Esophagus (tissue), 2 donors: ENCODE measurements at regions not wholly inside any gene's neighbourhood (a gene's known extent, or its start where the extent isn't known, plus 50 kb on each side); places are given as distances from the start of the nearest gene placed in this dataset.

Experiments
- H3K27ac ChIP-seq, 2 donors: one replicate each; pipeline ENCODE4 v1.5.1; 2013; ENCODE audit warnings: low read depth in 2 of 2, mild to moderate bottlenecking in 2 of 2, inconsistent platforms in 1 of 2, low read length in 1 of 2, moderate library complexity in 1 of 2
- H3K27me3 ChIP-seq, 2 donors: one replicate each; pipeline ENCODE4 v1.6.1; 2013; ENCODE audit warnings: low read length in 2 of 2, control low read depth in 1 of 2, mild to moderate bottlenecking in 1 of 2; ENCODE audit not compliant: insufficient read depth in 2 of 2, control insufficient read depth in 1 of 2
- H3K36me3 ChIP-seq, 2 donors: one replicate each; pipeline ENCODE4 v1.6.1; 2013; ENCODE audit warnings: low read length in 1 of 2; ENCODE audit not compliant: control insufficient read depth in 2 of 2, insufficient read depth in 2 of 2
- H3K4me1 ChIP-seq, 2 donors: one replicate each; pipeline ENCODE4 v1.6.1; 2013; ENCODE audit warnings: low read length in 1 of 2; ENCODE audit not compliant: control insufficient read depth in 2 of 2, insufficient read depth in 2 of 2
- H3K4me3 ChIP-seq, 2 donors: one replicate each; pipeline ENCODE4 v1.5.1; 2013; ENCODE audit warnings: low read length in 2 of 2, mild to moderate bottlenecking in 2 of 2, low read depth in 1 of 2, moderate library complexity in 1 of 2
- H3K9me3 ChIP-seq, 2 donors: one replicate each; pipeline ENCODE4 v1.6.1; 2013; ENCODE audit warnings: mild to moderate bottlenecking in 2 of 2, low read depth in 1 of 2, low read length in 1 of 2, moderate library complexity in 1 of 2; ENCODE audit not compliant: control insufficient read depth in 2 of 2, insufficient read depth in 1 of 2
- WGBS, 2 donors: extraction: QIAGEN DNeasy Blood & Tissue Kit; methylation state at CpG; one replicate each; pipeline ENCODE4 v1.1.7; 2013; 5-methylcytosine and 5-hydroxymethylcytosine counted together
- donor health status: healthy with polysubstance abuse.
- donor health status: Bipolar disorder and iron deficiency.

DNA sequence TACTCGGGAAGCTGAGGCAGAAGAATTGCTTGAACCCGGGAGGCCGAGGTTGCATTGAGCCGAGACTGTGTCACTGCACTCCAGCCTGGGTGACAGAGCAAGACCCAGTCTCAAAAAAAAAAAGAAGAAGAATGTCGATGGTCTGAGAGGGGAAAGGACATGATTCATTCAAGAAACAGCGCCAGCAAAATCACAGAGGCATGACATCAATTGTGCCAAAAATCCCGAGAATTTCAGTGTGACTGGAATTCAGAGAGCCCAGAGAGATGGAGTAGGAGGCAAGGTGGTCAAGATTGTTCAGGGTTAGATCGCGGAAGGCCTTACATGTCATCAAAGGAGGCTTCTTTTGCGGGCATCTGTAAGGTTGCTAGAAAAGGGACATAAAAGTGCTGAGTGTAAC, 483.3 kb downstream of the VRK1 start:
- Histone ChIP-seq H3K27me3 (peaks cover 0 to 2% of the 10 kb centered on the region in 2 donors), H3K36me3 (no peaks in the 10 kb centered on the region), H3K27ac (no peak overlapping the region), H3K4me3 (no peak overlapping the region), H3K4me1 (no peaks in the 10 kb centered on the region), H3K9me3 (no peaks in the 10 kb centered on the region)
- WGBS, 2 donors = 81 to 85% methylated on average over 10 of the region's 10 CpGs

DNA sequence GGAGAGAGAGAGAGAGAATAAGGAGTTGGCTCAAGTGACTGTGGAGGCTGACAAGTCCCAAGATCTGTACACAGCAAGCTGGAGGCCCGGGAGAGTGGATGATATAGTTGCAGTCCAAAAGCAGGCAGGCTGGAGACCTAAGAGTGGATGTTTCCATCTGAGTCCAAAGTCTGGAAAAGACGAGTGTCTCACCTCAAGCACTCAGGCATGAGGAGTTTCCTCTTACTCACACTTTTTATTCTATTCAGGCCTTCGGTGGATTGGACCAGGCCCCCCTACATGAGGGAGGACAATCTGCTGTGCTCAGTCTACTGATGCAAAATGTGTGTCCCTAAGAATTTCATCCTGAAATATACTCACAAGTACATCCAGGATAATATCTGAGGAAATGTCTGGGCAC, 484.6 kb downstream of the VRK1 start:
- no peaks in the 10 kb centered on the region for H3K36me3 ChIP-seq
- H3K4me1 ChIP-seq = no peaks in the 10 kb centered on the region
- no peak overlapping the region for H3K27ac ChIP-seq
- WGBS, 2 donors = 84 to 85% methylated on average over 3 of the region's 3 CpGs
- no peaks in the 10 kb centered on the region for H3K27me3 ChIP-seq
- H3K9me3 ChIP-seq = no peaks in the 10 kb centered on the region
- H3K4me3 ChIP-seq = no peak overlapping the region

DNA sequence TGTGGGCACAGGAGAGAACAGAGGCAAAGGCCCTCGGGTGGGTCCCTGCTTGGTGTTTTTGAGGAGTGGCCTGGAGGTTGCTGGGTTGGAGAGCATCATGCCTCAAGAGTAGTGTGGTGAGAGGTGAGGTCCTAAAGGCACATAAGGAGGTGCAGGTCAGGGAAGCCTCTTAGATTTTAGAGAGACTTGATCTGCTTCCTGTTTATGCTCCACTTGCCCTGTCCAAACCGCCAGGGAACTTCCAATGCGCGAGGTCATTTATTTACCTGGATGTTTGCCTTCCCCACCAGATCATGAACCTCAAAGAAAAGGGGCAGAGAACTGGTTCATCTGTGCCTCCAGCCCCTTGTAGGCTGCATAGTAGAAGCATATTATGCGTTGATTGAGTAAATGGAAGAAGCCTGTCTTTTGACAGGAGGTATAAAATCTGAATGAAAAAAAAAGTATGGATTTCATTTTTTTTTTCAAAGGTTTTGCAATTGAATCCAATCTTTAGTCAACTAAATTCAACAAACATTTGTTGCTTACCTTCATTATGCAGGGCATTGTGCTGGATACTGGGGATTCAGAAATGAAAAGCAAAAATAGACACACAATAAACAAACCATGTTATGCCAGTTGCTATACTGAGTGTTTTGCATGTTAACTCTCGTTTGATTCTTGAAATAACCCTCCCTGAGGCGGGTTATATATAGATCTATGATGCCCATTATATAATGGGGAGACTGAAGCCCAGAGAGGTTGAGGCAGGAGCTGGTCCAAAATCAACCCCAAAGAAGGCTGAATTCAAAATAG, 485.2 kb downstream of the VRK1 start:
- Histone ChIP-seq H3K27ac (no peak overlapping the region), H3K27me3 (no peaks in the 10 kb centered on the region), H3K9me3 (no peaks in the 10 kb centered on the region), H3K4me3 (no peak overlapping the region), H3K36me3 (no peaks in the 10 kb centered on the region), H3K4me1 (no peaks in the 10 kb centered on the region)
- WGBS, 2 donors = 75 to 77% methylated on average over 7 of the region's 7 CpGs

DNA sequence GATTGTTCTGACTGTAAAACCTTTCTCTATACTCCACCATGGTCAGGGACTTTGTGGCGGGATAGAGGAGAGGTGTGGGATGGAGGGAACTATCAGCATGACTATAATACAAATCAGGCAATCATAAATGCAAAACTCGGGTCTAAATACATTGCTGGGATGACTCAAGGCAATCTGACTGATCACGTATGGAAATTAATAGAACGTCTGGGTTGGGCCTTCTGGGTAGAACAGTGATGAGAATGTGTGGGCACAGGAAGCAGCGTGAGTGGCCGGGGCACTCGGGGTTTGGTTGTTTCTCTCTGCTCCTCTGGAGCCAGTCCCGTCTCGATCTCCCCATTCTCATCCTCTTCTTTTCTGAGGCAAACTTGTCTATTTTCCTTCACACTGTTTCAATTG, 485.8 kb downstream of the VRK1 start:
- H3K9me3 ChIP-seq = no peaks in the 10 kb centered on the region
- no peak overlapping the region for H3K4me3 ChIP-seq
- H3K36me3 ChIP-seq = no peaks in the 10 kb centered on the region
- no peaks in the 10 kb centered on the region for H3K27me3 ChIP-seq
- H3K4me1 ChIP-seq = no peaks in the 10 kb centered on the region
- H3K27ac ChIP-seq = no peak overlapping the region
- 79 to 84% methylated on average over 9 of the region's 9 CpGs for WGBS, 2 donors

DNA sequence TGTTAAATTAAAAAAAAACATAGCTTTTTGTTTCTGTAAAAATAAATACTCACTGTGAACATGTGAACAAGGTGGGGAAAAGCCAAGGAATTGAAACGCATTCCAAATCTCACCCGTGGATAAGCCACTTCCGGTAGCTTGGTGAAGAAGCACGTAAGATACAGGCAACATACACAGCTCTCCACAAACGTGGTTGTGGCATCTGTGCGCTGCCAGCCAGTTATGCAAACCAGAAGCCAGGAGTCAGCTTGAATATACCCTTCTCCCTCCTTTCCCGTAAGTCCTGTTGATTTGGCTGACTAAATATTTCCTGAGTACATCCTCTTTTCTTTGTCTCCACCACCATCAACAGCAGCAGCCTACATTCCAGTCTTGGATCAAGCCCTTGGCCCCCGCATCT, 486.2 kb downstream of the VRK1 start:
- no peaks in the 10 kb centered on the region for H3K27me3 ChIP-seq
- no peak overlapping the region for H3K27ac ChIP-seq
- 73 to 77% methylated on average over 8 of the region's 8 CpGs for WGBS, 2 donors
- H3K4me3 ChIP-seq = no peak overlapping the region
- H3K36me3 ChIP-seq = no peaks in the 10 kb centered on the region
- H3K4me1 ChIP-seq = no peaks in the 10 kb centered on the region
- no peaks in the 10 kb centered on the region for H3K9me3 ChIP-seq

DNA sequence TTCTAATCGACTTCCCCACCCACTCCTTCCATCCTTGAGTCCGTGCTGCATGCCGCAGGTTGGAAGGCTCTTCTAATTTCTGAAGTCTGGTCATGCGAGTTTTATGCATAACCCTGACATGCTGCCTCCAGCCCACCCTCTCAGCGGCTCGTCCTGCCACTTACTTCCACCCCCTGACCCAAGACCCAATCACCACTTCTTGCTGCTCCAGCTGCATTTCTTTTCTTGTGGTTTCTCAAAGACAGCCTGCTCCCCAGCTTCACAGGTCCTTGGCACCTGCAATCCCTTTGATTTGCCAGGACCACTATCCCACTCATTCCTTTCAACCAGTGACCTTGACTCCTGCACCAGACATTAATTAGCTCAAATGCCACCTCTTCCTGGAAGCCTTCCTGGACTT, 486.7 kb downstream of the VRK1 start:
- no peak overlapping the region for H3K4me3 ChIP-seq
- H3K9me3 ChIP-seq = no peaks in the 10 kb centered on the region
- no peaks in the 10 kb centered on the region for H3K27me3 ChIP-seq
- 83% methylated on average over 6 of the region's 6 CpGs for WGBS, 2 donors
- H3K36me3 ChIP-seq = no peaks in the 10 kb centered on the region
- no peaks in the 10 kb centered on the region for H3K4me1 ChIP-seq
- H3K27ac ChIP-seq = no peak overlapping the region

DNA sequence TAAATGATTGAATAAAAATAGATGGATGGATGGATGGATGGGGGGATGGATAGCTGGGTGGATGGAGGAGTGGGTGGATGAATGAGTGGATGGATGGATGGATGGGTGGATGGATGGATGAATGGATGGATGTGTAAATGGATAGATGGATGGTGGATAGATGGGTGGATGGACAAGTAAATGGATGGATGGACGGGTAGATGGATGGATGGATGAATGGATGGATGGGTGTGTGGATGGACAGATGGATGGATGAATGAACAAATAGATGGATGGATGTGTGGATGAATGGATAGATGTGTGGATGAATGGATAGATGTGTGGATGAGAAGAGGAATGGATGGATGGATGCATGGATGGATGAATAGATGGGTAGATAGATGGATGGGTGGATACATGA, 490.8 kb downstream of the VRK1 start:
- Histone ChIP-seq H3K36me3 (no peaks in the 10 kb centered on the region), H3K27me3 (no peaks in the 10 kb centered on the region), H3K9me3 (no peaks in the 10 kb centered on the region), H3K4me3 (no peak overlapping the region), H3K27ac (no peak overlapping the region), H3K4me1 (no peaks in the 10 kb centered on the region)
- 87 to 92% methylated on average over 1 of the region's 1 CpG for WGBS, 2 donors

DNA sequence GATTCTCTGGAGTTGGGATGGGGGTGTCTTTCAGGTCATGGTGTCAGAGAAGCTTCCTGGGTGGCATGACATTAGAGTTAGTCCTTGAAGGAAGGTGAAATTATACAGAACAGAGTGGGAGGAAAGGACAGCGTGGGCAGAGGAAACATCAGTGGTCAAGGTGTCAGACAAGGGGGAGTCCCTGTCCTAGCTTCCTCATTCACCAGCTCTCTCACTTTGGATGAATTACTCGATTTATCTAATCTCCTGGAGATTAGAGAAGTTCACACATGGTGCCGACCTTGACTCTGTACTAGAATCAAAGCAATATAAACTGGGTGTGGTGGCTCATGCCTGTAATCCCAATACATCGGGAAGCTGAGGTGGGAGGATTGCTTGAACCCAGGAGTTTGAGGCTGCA, 492.9 kb downstream of the VRK1 start:
- WGBS, 2 donors = 48 to 61% methylated on average over 4 of the region's 4 CpGs
- Histone ChIP-seq H3K27me3 (no peaks in the 10 kb centered on the region), H3K9me3 (no peaks in the 10 kb centered on the region), H3K36me3 (no peaks in the 10 kb centered on the region), H3K4me1 (no peaks in the 10 kb centered on the region), H3K27ac (no peak overlapping the region), H3K4me3 (no peak overlapping the region)

DNA sequence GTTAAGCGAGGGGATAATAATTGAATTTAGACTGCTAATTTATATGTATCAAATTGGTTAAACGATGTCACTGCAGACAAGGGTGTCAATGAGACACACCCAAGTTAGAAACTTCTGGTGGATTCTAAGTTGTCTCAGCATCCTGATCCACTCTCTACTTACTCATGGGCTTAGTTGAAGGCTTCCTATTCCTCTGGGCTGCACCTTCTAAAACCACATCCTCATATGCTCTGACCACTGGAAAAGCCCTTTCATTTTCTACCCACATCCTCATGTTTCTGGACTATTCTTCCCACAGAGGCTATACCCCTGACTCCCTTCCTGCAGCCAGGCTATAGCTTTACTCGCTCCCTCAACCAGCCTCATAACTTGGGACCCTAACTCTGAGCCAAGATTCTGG, 493.8 kb downstream of the VRK1 start:
- Histone ChIP-seq H3K27ac (no peak overlapping the region), H3K9me3 (no peaks in the 10 kb centered on the region), H3K4me1 (no peaks in the 10 kb centered on the region), H3K36me3 (no peaks in the 10 kb centered on the region), H3K27me3 (no peaks in the 10 kb centered on the region), H3K4me3 (no peak overlapping the region)
- 82 to 83% methylated on average over 3 of the region's 3 CpGs for WGBS, 2 donors

DNA sequence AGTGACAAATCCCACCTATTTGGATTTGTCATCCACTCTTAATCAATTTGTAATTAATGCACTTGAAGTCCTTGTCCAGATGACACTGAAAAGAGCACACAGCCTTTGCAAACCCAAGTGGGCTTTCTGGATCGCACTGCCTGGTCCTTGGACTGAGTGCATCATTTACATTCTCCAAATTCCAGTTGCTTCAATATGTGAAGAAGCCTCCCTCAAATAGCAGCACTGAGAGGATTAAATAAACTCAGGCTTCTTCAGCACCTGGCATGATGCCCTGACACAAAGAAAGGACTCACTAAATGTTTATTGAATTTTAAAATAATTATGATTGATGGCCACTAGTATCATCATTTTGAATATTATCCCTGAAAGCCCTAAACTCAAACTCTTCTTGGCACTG, 496.5 kb downstream of the VRK1 start:
- H3K4me1 ChIP-seq = no peaks in the 10 kb centered on the region
- 33 to 53% methylated on average over 1 of the region's 1 CpG for WGBS, 2 donors
- no peaks in the 10 kb centered on the region for H3K27me3 ChIP-seq
- no peaks in the 10 kb centered on the region for H3K36me3 ChIP-seq
- H3K27ac ChIP-seq = no peak overlapping the region
- no peaks in the 10 kb centered on the region for H3K9me3 ChIP-seq
- H3K4me3 ChIP-seq = no peak overlapping the region
